IMR-90 (cell line): ENCODE measurements at regions not wholly inside any gene's neighbourhood (a gene's known extent, or its start where the extent isn't known, plus 50 kb on each side); places are given as distances from the start of the nearest gene placed in this dataset.

ENCODE experiments used
- ATAC-seq: fragments of 200-7000 bp; cut with Tn5 transposase; 2 replicates; pipeline ENCODE4 v1.9.1; 2020; ENCODE audit warnings: low read depth, mild to moderate bottlenecking, moderate library complexity
- BruUV-seq: library from RNA; stranded (reverse); fragments of 400-500 nt; replicated peaks from 2 replicates; lab custom pipeline; 2021; lab: Mats Ljungman, UMichigan
- CTCF ChIA-PET: fragments of 300-600 bp; formaldehyde crosslinking; extraction: SDS; loops from one replicate; lab custom pipeline; 2021; ENCODE audit warnings: antibody characterized with exemption; lab: Yijun Ruan, JAX
- POLR2A ChIA-PET: fragments of 300-600 bp; sonication (Branson Sonifier 250); formaldehyde crosslinking; loops from one replicate; lab custom pipeline; 2022; ENCODE audit warnings: antibody characterized with exemption; ENCODE audit not compliant: unreplicated experiment; lab: Charles Lee
- DNase-seq: peaks from one replicate; pipeline ENCODE4 v3.0.0; 2013
- H2AFZ ChIP-seq: replicated peaks from 2 replicates; pipeline ENCODE3; 2013; ENCODE audit warnings: low read length, mild to moderate bottlenecking; ENCODE audit not compliant: poor library complexity
- H2AK5ac ChIP-seq: 2 replicates; pipeline ENCODE4 v1.6.1; 2013; ENCODE audit warnings: low read depth, low read length, inconsistent platforms
- H2AK9ac ChIP-seq: replicated peaks from 2 replicates; pipeline ENCODE3; 2013; ENCODE audit warnings: mild to moderate bottlenecking, low read depth, low read length, moderate library complexity; ENCODE audit not compliant: poor library complexity
- H2BK120ac ChIP-seq: 2 replicates; pipeline ENCODE4 v1.6.1; 2013; ENCODE audit warnings: low read depth, low read length, inconsistent platforms
- H2BK15ac ChIP-seq: 3 replicates; pipeline ENCODE4 v1.6.1; 2013; ENCODE audit warnings: low read depth, low read length, inconsistent platforms
- H2BK20ac ChIP-seq: 2 replicates; pipeline ENCODE4 v1.6.1; 2013; ENCODE audit warnings: low read depth, mild to moderate bottlenecking, inconsistent platforms, low read length, moderate library complexity
- H2BK5ac ChIP-seq: 2 replicates; pipeline ENCODE4 v1.6.1; 2013; ENCODE audit warnings: mild to moderate bottlenecking, low read depth, low read length, inconsistent platforms; ENCODE audit not compliant: poor library complexity, severe bottlenecking
- H3K14ac ChIP-seq: replicated peaks from 2 replicates; pipeline ENCODE4 v1.6.1; 2013; ENCODE audit warnings: low read depth, low read length, inconsistent platforms
- H3K18ac ChIP-seq: 2 replicates; pipeline ENCODE4 v1.6.1; 2013; ENCODE audit warnings: low read depth, low read length, control low read depth
- H3K23ac ChIP-seq: 2 replicates; pipeline ENCODE4 v1.6.1; 2013; ENCODE audit warnings: low read depth, low read length, inconsistent platforms
- H3K27ac ChIP-seq: 2 replicates; pipeline ENCODE4 v1.5.1; 2013; ENCODE audit warnings: mild to moderate bottlenecking, control low read depth, low read length; ENCODE audit not compliant: insufficient read depth
- H3K27me3 ChIP-seq: 2 replicates; pipeline ENCODE4 v1.6.1; 2013; ENCODE audit warnings: low read length; ENCODE audit not compliant: control insufficient read depth, insufficient read depth
- H3K36me3 ChIP-seq: 2 replicates; pipeline ENCODE4 v1.6.1; 2013; ENCODE audit warnings: low read length, mixed read lengths; ENCODE audit not compliant: control insufficient read depth, insufficient read depth
- H3K4ac ChIP-seq: 2 replicates; pipeline ENCODE4 v1.6.1; 2013; ENCODE audit warnings: low read depth, low read length, inconsistent platforms
- H3K4me1 ChIP-seq: 2 replicates; pipeline ENCODE4 v1.6.1; 2013; ENCODE audit warnings: low read length, mixed read lengths; ENCODE audit not compliant: control insufficient read depth, insufficient read depth
- H3K4me2 ChIP-seq: 2 replicates; pipeline ENCODE4 v1.6.1; 2013; ENCODE audit warnings: low read depth, mild to moderate bottlenecking, control low read depth, low read length, moderate library complexity
- H3K4me3 ChIP-seq: 2 replicates; pipeline ENCODE4 v1.5.1; 2013; ENCODE audit warnings: low read depth, mild to moderate bottlenecking, control low read depth, low read length, moderate library complexity; ENCODE audit not compliant: insufficient read depth
- H3K56ac ChIP-seq: 2 replicates; pipeline ENCODE4 v1.6.1; 2013; ENCODE audit warnings: low read length, inconsistent platforms; ENCODE audit not compliant: insufficient read depth; ENCODE audit errors: extremely low read depth
- H3K79me1 ChIP-seq, 2 experiments: 2 replicates each; pipeline ENCODE4 v1.6.1; 2013; ENCODE audit warnings: low read length in 2 of 2, inconsistent platforms in 1 of 2, low read depth in 1 of 2
- H3K9ac ChIP-seq: 2 replicates; pipeline ENCODE4 v1.6.1; 2013; ENCODE audit warnings: low read depth, low read length, control low read depth
- H3K9me1 ChIP-seq: 2 replicates; pipeline ENCODE4 v1.6.1; 2013; ENCODE audit warnings: low read length, inconsistent platforms; ENCODE audit not compliant: insufficient read depth
- H3K9me3 ChIP-seq: 2 replicates; pipeline ENCODE4 v1.6.1; 2013; ENCODE audit warnings: low read length; ENCODE audit not compliant: control insufficient read depth, insufficient read depth
- H4K20me1 ChIP-seq: 2 replicates; pipeline ENCODE4 v1.6.1; 2013; ENCODE audit warnings: low read length, inconsistent platforms; ENCODE audit not compliant: insufficient read depth
- H4K5ac ChIP-seq: 2 replicates; pipeline ENCODE4 v1.6.1; 2013; ENCODE audit warnings: mild to moderate bottlenecking, low read depth, low read length, control low read depth
- H4K8ac ChIP-seq, 2 experiments: 2 replicates each; pipeline ENCODE4 v1.6.1; 2013; ENCODE audit warnings: low read depth in 2 of 2, low read length in 2 of 2, control low read depth in 1 of 2, inconsistent platforms in 1 of 2
- H4K91ac ChIP-seq: 2 replicates; pipeline ENCODE4 v1.6.1; 2013; ENCODE audit warnings: low read depth, low read length, inconsistent platforms; ENCODE audit not compliant: insufficient read depth
- BHLHE40 ChIP-seq: fragments of 150-350 bp; IDR thresholded peaks from 2 replicates; pipeline ENCODE4 v1.6.1; 2016; ENCODE audit warnings: mild to moderate bottlenecking, low read depth, low read length
- CHD1 ChIP-seq: IDR thresholded peaks from 2 replicates; pipeline ENCODE4 v1.6.1; 2012; ENCODE audit warnings: low read depth, low read length, improper control_type of control experiment
- CTCF ChIP-seq: conservative IDR thresholded peaks from 2 replicates; pipeline ENCODE4 v1.5.1; 2012; ENCODE audit warnings: mild to moderate bottlenecking, low read depth, low read length, improper control_type of control experiment
- ELK1 ChIP-seq: fragments of 150-350 bp; IDR thresholded peaks from 2 replicates; pipeline ENCODE4 v1.6.1; 2016; ENCODE audit warnings: low read depth, mild to moderate bottlenecking, low read length, moderate library complexity, borderline replicate concordance
- FOS ChIP-seq: fragments of 150-350 bp; IDR thresholded peaks from 2 replicates; pipeline ENCODE4 v1.6.1; 2016; ENCODE audit warnings: low read depth, low read length
- MAFK ChIP-seq: IDR thresholded peaks from 2 replicates; pipeline ENCODE4 v1.6.1; 2012; ENCODE audit warnings: low read depth, low read length, improper control_type of control experiment
- MAZ ChIP-seq: IDR thresholded peaks from 2 replicates; pipeline ENCODE4 v1.6.1; 2012; ENCODE audit warnings: low read depth, mild to moderate bottlenecking, low read length, improper control_type of control experiment, moderate library complexity, borderline replicate concordance
- MXI1 ChIP-seq: IDR thresholded peaks from 2 replicates; pipeline ENCODE4 v1.6.1; 2012; ENCODE audit warnings: low read depth, mild to moderate bottlenecking, low read length, moderate library complexity, borderline replicate concordance
- NFE2L2 ChIP-seq: fragments of 150-350 bp; IDR thresholded peaks from 2 replicates; pipeline ENCODE4 v1.6.1; 2016; ENCODE audit warnings: low read depth, mild to moderate bottlenecking, low read length
- RAD21 ChIP-seq: IDR thresholded peaks from 2 replicates; pipeline ENCODE4 v1.6.1; 2012; ENCODE audit warnings: low read length, improper control_type of control experiment
- RFX5 ChIP-seq: IDR thresholded peaks from 2 replicates; pipeline ENCODE4 v1.8.0; 2012; ENCODE audit warnings: low read depth, mild to moderate bottlenecking, low read length, moderate library complexity
- WGBS, 2 experiments: methylation state at CpG; one replicate each; pipeline versions ENCODE4 v1.1.5 to v1.1.7; 2013; ENCODE audit warnings: missing lambda C conversion rate in 2 of 2; ENCODE audit not compliant: insufficient read length in 1 of 2; ENCODE audit errors: extremely low coverage in 2 of 2; 5-methylcytosine and 5-hydroxymethylcytosine counted together
- dilution Hi-C: fragments of 300-500 bp; cut with HindIII; formaldehyde crosslinking; loops from one replicate; pipeline ENCODE4 v1.14.3; 2018; ENCODE audit warnings: low sequenced_read_pairs; ENCODE audit not compliant: unreplicated experiment
- in situ Hi-C: fragments of 300-500 bp; cut with MboI; formaldehyde crosslinking; loops from 3 replicates; pipeline ENCODE4 v1.14.3; 2019; ENCODE audit warnings: low sequenced_read_pairs, inconsistent platforms, mixed read lengths
- intact Hi-C: fragments of 100-400 bp; cut with micrococcal nuclease; formaldehyde crosslinking; loops from 2 replicates; pipeline ENCODE4 v1.10.0; 2022

GRCh38 chr14:34234258-34234657 is 227.8 kb downstream of the SPTSSA start:
- H2AK9ac ChIP-seq, result no peak overlapping the region
- no peak overlapping the region for H2AFZ ChIP-seq
- no peak for TF ChIP-seq MAFK
- no peak for TF ChIP-seq MAZ
- no peak for TF ChIP-seq CHD1
- no peak for TF ChIP-seq NFE2L2
- no peak for TF ChIP-seq RAD21
- TF ChIP-seq MXI1, result no peak
- no peak for TF ChIP-seq RFX5
- TF ChIP-seq CTCF, result no peak
- no peak for TF ChIP-seq BHLHE40
- no peak for TF ChIP-seq FOS
- no peak for TF ChIP-seq ELK1
- no peak for ATAC-seq
- no peak for DNase-seq
- H3K4me1 ChIP-seq, result peaks cover 2% of the 10 kb centered on the region; the same call in 1 of the 2 replicates
- WGBS, 2 experiments, result no CpG with 5 or more reads among the region's 2 CpGs
- H4K20me1 ChIP-seq, result no peaks in the 10 kb centered on the region
- H3K27me3 ChIP-seq, result peaks cover 3% of the 10 kb centered on the region; the same call in 1 of the 2 replicates
- H3K4me3 ChIP-seq, result no peak overlapping the region
- no peak overlapping the region for H3K4ac ChIP-seq
- H3K14ac ChIP-seq, result no peak overlapping the region
- H3K18ac ChIP-seq, result no peak overlapping the region
- no peaks in the 10 kb centered on the region for H3K9me1 ChIP-seq
- H3K9ac ChIP-seq, result no peak overlapping the region
- no peaks in the 10 kb centered on the region for H3K79me1 ChIP-seq
- H2BK15ac ChIP-seq, result no peak overlapping the region
- CTCF ChIA-PET, result no interaction called here
- BruUV-seq, result no TSS peak
- H3K23ac ChIP-seq, result no peak overlapping the region
- POLR2A ChIA-PET, result no interaction called here
- no peak overlapping the region for H2BK120ac ChIP-seq
- no peak overlapping the region for H3K4me2 ChIP-seq
- no peak overlapping the region for H3K27ac ChIP-seq
- in situ Hi-C loops (no loop called here), intact Hi-C loops (no loop called here), dilution Hi-C loops (no loop called here)
- H2BK5ac ChIP-seq, result no peak overlapping the region
- no peak overlapping the region for H4K5ac ChIP-seq
- H4K8ac ChIP-seq, result no peak overlapping the region
- peaks cover 2% of the 10 kb centered on the region; the same call in 1 of the 2 replicates for H3K9me3 ChIP-seq
- H3K36me3 ChIP-seq, result no peaks in the 10 kb centered on the region
- H2BK20ac ChIP-seq, result no peak overlapping the region
- H2AK5ac ChIP-seq, result no peak overlapping the region
- H3K56ac ChIP-seq, result no peak overlapping the region
- H4K91ac ChIP-seq, result no peak overlapping the region
